ENCODE measurements at regions not wholly inside any gene's neighbourhood (a gene's known extent, or its start where the extent isn't known, plus 50 kb on each side); places are given as distances from the start of the nearest gene placed in this dataset.

- TF ChIP-seq, protein P1, sequence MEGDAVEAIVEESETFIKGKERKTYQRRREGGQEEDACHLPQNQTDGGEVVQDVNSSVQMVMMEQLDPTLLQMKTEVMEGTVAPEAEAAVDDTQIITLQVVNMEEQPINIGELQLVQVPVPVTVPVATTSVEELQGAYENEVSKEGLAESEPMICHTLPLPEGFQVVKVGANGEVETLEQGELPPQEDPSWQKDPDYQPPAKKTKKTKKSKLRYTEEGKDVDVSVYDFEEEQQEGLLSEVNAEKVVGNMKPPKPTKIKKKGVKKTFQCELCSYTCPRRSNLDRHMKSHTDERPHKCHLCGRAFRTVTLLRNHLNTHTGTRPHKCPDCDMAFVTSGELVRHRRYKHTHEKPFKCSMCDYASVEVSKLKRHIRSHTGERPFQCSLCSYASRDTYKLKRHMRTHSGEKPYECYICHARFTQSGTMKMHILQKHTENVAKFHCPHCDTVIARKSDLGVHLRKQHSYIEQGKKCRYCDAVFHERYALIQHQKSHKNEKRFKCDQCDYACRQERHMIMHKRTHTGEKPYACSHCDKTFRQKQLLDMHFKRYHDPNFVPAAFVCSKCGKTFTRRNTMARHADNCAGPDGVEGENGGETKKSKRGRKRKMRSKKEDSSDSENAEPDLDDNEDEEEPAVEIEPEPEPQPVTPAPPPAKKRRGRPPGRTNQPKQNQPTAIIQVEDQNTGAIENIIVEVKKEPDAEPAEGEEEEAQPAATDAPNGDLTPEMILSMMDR (conservative IDR thresholded peaks at IDR 0.05 in 1 of 2, IDR thresholded peaks at IDR 0.05 in 1 of 2; ENCODE audit: extremely low read depth in 1 of 2, insufficient read depth in 1 of 2, low read depth in 1 of 2, low read length in 2 of 2), result no peak
- TF ChIP-seq EZH2 (IDR thresholded peaks at IDR 0.05; ENCODE audit: borderline replicate concordance, low read length), result no peak
These were observed 240.8 kb upstream of the KLF14 start for GRCh38 chr7:130974794-130975193.

Data from mammary epithelial cell (primary cell).